Smooth muscle cell (in vitro differentiated cells): ENCODE measurements at regions not wholly inside any gene's neighbourhood (a gene's known extent, or its start where the extent isn't known, plus 50 kb on each side); places are given as distances from the start of the nearest gene placed in this dataset. TPM values are rescaled to one million over a fixed set of nuclear protein-coding genes. Genes with fewer than 3 reads are reported as not detected.

Experiments used
- DNase-seq: peaks from one replicate; lab custom pipeline; 2025; ENCODE audit not compliant: unreplicated experiment; lab: John Stamatoyannopoulos, UW
- H2AFZ ChIP-seq: fragments of 200-600 bp; sonication (generic); 2 replicates; pipeline ENCODE4 v1.6.0; 2016; ENCODE audit warnings: antibody characterized with exemption, low read depth, mild to moderate bottlenecking
- H3F3A ChIP-seq: fragments of 200-600 bp; sonication (generic); 2 replicates; pipeline ENCODE4 v1.6.0; 2017; ENCODE audit warnings: antibody characterized with exemption, low read depth
- H3K27ac ChIP-seq: fragments of 200-600 bp; sonication (generic); 2 replicates; pipeline ENCODE4 v1.5.1; 2016; ENCODE audit warnings: low read depth, mild to moderate bottlenecking
- H3K27me3 ChIP-seq: fragments of 200-600 bp; sonication (generic); 2 replicates; pipeline ENCODE4 v1.6.1; 2016; ENCODE audit warnings: low read depth, mild to moderate bottlenecking
- H3K36me3 ChIP-seq: fragments of 200-600 bp; sonication (generic); 2 replicates; pipeline ENCODE4 v1.5.1; 2016; ENCODE audit warnings: low read depth
- H3K4me1 ChIP-seq: fragments of 200-600 bp; sonication (generic); 2 replicates; pipeline ENCODE4 v1.5.1; 2016; ENCODE audit warnings: low read depth
- H3K4me2 ChIP-seq: fragments of 200-600 bp; sonication (generic); 2 replicates; pipeline ENCODE4 v1.6.0; 2016; ENCODE audit warnings: mild to moderate bottlenecking
- H3K4me3 ChIP-seq: fragments of 200-600 bp; sonication (generic); 2 replicates; pipeline ENCODE4 v1.5.1; 2016; ENCODE audit warnings: mild to moderate bottlenecking
- H3K79me2 ChIP-seq: fragments of 200-600 bp; sonication (generic); 2 replicates; pipeline ENCODE4 v1.6.0; 2016; ENCODE audit warnings: low read depth, mild to moderate bottlenecking
- H3K9ac ChIP-seq: fragments of 200-600 bp; sonication (generic); 2 replicates; pipeline ENCODE4 v1.6.0; 2016; ENCODE audit warnings: low read depth
- H3K9me3 ChIP-seq: fragments of 200-600 bp; sonication (generic); replicated peaks from 2 replicates; pipeline ENCODE4 v1.5.1; 2016; ENCODE audit warnings: low read depth
- H4K20me1 ChIP-seq: fragments of 200-600 bp; sonication (generic); 2 replicates; pipeline ENCODE4 v1.6.0; 2016; ENCODE audit warnings: low read depth
- WGBS: methylation state at CpG from one replicate; pipeline ENCODE4 v1.1.7; 2016; ENCODE audit warnings: low lambda C conversion rate; 5-methylcytosine and 5-hydroxymethylcytosine counted together
- small RNA-seq: library from RNA; depleted of rRNA; stranded (forward); fragments of <200 nt; gene quantifications from one replicate; pipeline ENCODE3, GENCODE V24; 2014
- TF ChIP-seq, protein P1 (sequence below): fragments of 200-600 bp; sonication (generic); IDR thresholded peaks from 2 replicates; pipeline ENCODE4 v1.5.1; 2017; ENCODE audit warnings: borderline replicate concordance, mild to moderate bottlenecking, antibody characterized with exemption; ENCODE audit not compliant: insufficient read depth, poor library complexity, severe bottlenecking

DNA sequence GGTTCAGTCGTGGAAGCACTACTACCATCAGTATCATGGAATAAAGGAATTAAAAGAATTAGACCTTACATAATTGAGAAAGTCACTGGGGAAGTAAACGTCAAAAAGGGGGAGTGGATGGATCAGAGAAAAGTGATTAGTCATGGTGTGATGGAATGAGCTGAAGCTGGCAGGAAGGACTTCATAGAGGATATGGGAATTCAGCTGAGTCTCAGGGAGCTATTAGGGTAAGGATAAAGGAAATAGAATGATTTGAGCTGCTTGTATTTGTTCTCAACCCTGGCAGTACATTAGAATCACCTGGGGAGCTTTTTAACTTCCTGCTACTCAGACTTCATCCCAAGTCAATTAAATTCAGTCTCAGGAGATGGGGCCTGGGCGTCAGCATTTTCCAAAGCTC, 53.4 kb upstream of the SETBP1 start:
- H3K27ac ChIP-seq, result peak overlapping the region; percentile 75
- no peaks in the 10 kb centered on the region for H3K9me3 ChIP-seq
- 42% methylated on average over 3 of the region's 3 CpGs for WGBS
- no peaks in the 10 kb centered on the region for H4K20me1 ChIP-seq
- TF ChIP-seq, protein P1, sequence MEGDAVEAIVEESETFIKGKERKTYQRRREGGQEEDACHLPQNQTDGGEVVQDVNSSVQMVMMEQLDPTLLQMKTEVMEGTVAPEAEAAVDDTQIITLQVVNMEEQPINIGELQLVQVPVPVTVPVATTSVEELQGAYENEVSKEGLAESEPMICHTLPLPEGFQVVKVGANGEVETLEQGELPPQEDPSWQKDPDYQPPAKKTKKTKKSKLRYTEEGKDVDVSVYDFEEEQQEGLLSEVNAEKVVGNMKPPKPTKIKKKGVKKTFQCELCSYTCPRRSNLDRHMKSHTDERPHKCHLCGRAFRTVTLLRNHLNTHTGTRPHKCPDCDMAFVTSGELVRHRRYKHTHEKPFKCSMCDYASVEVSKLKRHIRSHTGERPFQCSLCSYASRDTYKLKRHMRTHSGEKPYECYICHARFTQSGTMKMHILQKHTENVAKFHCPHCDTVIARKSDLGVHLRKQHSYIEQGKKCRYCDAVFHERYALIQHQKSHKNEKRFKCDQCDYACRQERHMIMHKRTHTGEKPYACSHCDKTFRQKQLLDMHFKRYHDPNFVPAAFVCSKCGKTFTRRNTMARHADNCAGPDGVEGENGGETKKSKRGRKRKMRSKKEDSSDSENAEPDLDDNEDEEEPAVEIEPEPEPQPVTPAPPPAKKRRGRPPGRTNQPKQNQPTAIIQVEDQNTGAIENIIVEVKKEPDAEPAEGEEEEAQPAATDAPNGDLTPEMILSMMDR, result no peak
- no peaks in the 10 kb centered on the region for H3K27me3 ChIP-seq
- peak overlapping the region; percentile 68 for H3K4me2 ChIP-seq
- H3K9ac ChIP-seq, result no peak overlapping the region
- no peak for DNase-seq
- H3F3A ChIP-seq, result no peaks in the 10 kb centered on the region
- H3K4me1 ChIP-seq, result peaks cover 7% of the 10 kb centered on the region
- no peaks in the 10 kb centered on the region for H3K36me3 ChIP-seq
- no peak overlapping the region for H3K4me3 ChIP-seq
- H2AFZ ChIP-seq, result no peak overlapping the region
- H3K79me2 ChIP-seq, result no peaks in the 10 kb centered on the region

DNA sequence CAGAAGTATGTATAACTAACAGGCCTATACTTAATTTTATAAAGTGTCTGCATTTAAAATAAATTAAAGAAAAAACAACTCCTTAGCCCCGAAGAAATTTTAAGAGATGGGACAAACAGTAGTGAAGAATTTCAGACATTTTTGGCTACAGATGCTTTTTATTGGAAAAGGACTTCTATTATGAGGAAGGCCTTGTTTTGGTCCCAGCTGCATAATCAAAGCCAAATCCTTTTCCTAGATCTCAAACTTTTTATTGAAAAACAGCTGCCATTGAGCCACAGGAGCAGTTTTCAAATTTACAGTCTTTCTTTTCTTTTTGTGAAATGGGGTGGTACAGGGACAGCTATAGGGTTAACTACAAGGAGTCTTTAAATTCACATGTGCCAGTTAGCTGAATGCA, 51.3 kb upstream of the SETBP1 start:
- no peak overlapping the region for H3K27ac ChIP-seq
- no peaks in the 10 kb centered on the region for H3F3A ChIP-seq
- no peaks in the 10 kb centered on the region for H3K36me3 ChIP-seq
- 91% methylated on average over 1 of the region's 1 CpG for WGBS
- H3K9me3 ChIP-seq, result no peaks in the 10 kb centered on the region
- no peaks in the 10 kb centered on the region for H3K79me2 ChIP-seq
- no peaks in the 10 kb centered on the region for H4K20me1 ChIP-seq
- no peak overlapping the region for H3K4me2 ChIP-seq
- no peak overlapping the region for H3K9ac ChIP-seq
- no peak for DNase-seq
- no peak overlapping the region for H3K4me3 ChIP-seq
- H2AFZ ChIP-seq, result no peak overlapping the region
- peaks cover 7% of the 10 kb centered on the region for H3K4me1 ChIP-seq
- TF ChIP-seq, protein P1, result no peak
- H3K27me3 ChIP-seq, result no peaks in the 10 kb centered on the region

DNA sequence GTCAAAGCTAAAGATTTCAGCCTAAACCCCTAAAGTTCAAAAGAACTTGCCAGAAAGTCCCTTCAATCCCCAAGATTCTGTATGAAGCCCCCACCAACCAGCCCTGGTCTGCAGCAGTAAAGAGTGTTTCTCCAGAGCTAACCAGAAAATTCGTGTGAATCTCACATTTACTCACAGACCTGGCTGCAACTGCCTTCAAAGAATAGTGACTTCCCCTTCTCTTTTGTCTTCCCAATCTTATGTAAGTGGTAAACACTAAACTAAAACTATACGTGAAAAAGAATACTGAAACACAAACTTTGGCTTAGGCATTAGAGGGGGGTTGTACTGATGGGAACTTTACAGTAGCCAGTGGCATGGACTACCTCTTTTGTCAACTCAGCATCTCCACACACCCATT, 50.6 kb upstream of the SETBP1 start:
- WGBS, result 81% methylated on average over 2 of the region's 2 CpGs
- DNase-seq, result no peak
- H3K4me3 ChIP-seq, result no peak overlapping the region
- H3K9ac ChIP-seq, result no peak overlapping the region
- no peak overlapping the region for H3K27ac ChIP-seq
- H3K9me3 ChIP-seq, result no peaks in the 10 kb centered on the region
- no peaks in the 10 kb centered on the region for H4K20me1 ChIP-seq
- no peaks in the 10 kb centered on the region for H3F3A ChIP-seq
- no peak overlapping the region for H2AFZ ChIP-seq
- H3K79me2 ChIP-seq, result no peaks in the 10 kb centered on the region
- peaks cover 7% of the 10 kb centered on the region for H3K4me1 ChIP-seq
- no peaks in the 10 kb centered on the region for H3K27me3 ChIP-seq
- no peaks in the 10 kb centered on the region for H3K36me3 ChIP-seq
- no peak overlapping the region for H3K4me2 ChIP-seq
- TF ChIP-seq, protein P1, result no peak

Small RNA genes lying in the stretch of these regions (small RNA-seq; reads per million reads assigned to genes)
- not detected for gene RNA5SP455
